Esophagus muscularis mucosa (tissue), 3 donors: ENCODE measurements at regions not wholly inside any gene's neighbourhood (a gene's known extent, or its start where the extent isn't known, plus 50 kb on each side); places are given as distances from the start of the nearest gene placed in this dataset.

ENCODE experiments used
- CTCF ChIP-seq, 3 experiments: fragments of 200-600 bp in 2 of 3; fragments of 450-650 bp in 1 of 3; sonication (generic) in 2 of 3; IDR thresholded peaks; one replicate each; pipeline ENCODE4 v1.5.1; 2017 to 2019; ENCODE audit warnings: antibody characterized with exemption in 3 of 3, mild to moderate bottlenecking in 2 of 3, moderate library complexity in 1 of 3
- POLR2A ChIP-seq: fragments of 450-650 bp; IDR thresholded peaks from one replicate; pipeline ENCODE4 v1.6.1; 2017; ENCODE audit warnings: antibody characterized with exemption, moderate library complexity, mild to moderate bottlenecking, low read depth

- TF ChIP-seq CTCF (IDR thresholded peaks at IDR 0.05): no peak
- TF ChIP-seq POLR2A: no peak
Measured at GRCh38 chr12:114206525-114206924, 199.4 kb downstream of the TBX5 start.
